ENCODE measurements at regions not wholly inside any gene's neighbourhood (a gene's known extent, or its start where the extent isn't known, plus 50 kb on each side); places are given as distances from the start of the nearest gene placed in this dataset.

DNA sequence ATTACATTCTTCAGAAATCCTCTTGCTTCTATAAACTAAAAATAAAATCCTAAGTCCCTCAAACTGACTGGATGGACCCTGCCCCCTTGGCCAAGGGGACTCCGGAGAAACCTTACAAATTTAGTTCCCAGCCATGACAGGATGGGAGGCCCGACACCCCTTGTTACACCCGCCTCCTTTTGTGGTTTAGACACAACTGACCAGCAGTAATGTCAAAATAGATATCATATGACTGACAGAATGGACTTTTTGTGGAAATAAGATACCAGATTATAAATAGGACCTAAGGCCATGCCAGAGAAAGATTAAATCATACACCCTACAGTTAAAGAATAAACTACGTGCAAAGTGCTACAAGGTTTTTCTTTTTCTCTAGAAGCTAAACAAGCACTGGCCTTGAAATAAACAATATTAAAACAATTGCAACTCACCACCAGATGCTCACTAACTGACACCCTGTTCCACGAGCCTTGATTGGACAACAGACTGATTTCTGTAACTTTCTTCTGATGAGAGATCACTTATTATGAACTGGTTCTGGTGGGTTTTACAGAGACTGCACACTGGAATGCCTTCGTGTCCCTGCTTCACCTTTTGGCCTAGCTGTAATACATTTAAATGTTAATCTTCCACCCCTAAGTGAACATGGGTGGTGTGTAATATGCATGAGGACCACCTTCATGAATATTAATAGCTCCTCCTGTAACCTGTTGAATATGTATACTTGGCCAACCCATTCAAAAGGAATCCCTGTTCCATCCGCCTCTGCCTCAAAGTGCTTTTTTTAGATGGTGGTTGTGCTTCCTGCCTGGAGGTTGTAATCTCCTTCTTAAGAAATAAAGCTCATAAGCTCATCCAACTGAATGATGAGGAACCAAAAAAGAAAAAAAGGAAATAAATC lies 99.6 kb downstream of the ODF2L start:
- no peaks in the 10 kb centered on the region for H3K36me3 ChIP-seq (ENCODE audit: control insufficient read depth in 5 of 5, insufficient read depth in 5 of 5, low read length in 5 of 5)
- no peaks in the 10 kb centered on the region for H3K4me1 ChIP-seq (ENCODE audit: control insufficient read depth in 5 of 5, insufficient read depth in 5 of 5, low read length in 5 of 5)
- H3K9ac ChIP-seq (ENCODE audit: low read length in 5 of 5) = no peak overlapping the region
- H3K27ac ChIP-seq (ENCODE audit: low read depth, low read length) = no peak overlapping the region
- H3K9me3 ChIP-seq (ENCODE audit: control insufficient read depth in 5 of 5, low read length in 5 of 5) = peaks cover 0 to 6% (median 3%) of the 10 kb centered on the region in 5 donors
- no peak overlapping the region for H3K4me3 ChIP-seq (ENCODE audit: low read depth in 1 of 5, low read length in 5 of 5)
- no peaks in the 10 kb centered on the region for H3K27me3 ChIP-seq (ENCODE audit: control insufficient read depth in 5 of 5, insufficient read depth in 4 of 5, low read length in 5 of 5)

DNA sequence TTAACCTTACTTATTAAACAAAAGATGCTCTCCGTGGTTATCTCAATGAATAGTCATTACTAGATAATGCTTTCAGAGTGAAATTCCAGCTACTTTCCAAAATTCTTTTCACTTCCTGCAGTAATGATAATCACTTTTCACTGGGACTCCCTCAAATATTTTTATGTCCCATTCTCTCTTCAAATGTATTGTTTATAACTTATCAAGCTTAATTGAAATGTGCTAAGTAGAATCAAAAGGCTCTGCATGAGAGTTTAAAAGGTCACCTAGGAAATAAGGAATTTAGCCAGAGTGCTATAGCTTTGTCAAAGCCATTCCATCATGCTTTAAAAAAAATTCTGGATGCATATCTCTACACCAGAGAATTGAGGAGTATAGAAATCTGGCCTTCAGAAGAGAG lies 106.4 kb downstream of the ODF2L start:
- Histone ChIP-seq H3K9ac (ENCODE audit: low read length in 5 of 5) (no peak overlapping the region), H3K4me1 (ENCODE audit: control insufficient read depth in 5 of 5, insufficient read depth in 5 of 5, low read length in 5 of 5) (no peaks in the 10 kb centered on the region), H3K4me3 (ENCODE audit: low read depth in 1 of 5, low read length in 5 of 5) (no peak overlapping the region), H3K27ac (ENCODE audit: low read depth, low read length) (no peak overlapping the region), H3K9me3 (ENCODE audit: control insufficient read depth in 5 of 5, low read length in 5 of 5) (peaks cover 0 to 8% (median 3%) of the 10 kb centered on the region in 5 donors), H3K27me3 (ENCODE audit: control insufficient read depth in 5 of 5, insufficient read depth in 4 of 5, low read length in 5 of 5) (no peaks in the 10 kb centered on the region), H3K36me3 (ENCODE audit: control insufficient read depth in 5 of 5, insufficient read depth in 5 of 5, low read length in 5 of 5) (no peaks in the 10 kb centered on the region)

DNA sequence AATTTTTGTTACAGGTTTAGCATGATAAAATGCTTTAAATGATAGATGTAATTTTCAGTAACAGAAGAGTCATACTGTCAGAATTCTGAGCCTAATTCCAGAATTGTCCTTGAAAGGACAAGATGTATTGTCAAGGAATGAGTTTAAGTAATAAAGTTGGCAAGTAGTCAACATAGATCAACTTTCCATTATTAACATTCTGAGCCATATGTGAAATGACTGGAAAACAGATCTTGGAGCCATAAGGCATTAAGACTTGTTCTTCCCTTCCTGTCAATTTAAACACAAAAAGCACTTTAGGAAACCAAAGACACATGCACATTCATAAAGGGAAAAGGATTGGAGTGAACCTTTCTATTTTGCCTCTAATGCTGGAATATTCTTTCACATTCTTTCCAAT lies 107.0 kb downstream of the ODF2L start:
- no peak overlapping the region for H3K27ac ChIP-seq (ENCODE audit: low read depth, low read length)
- peaks cover 0 to 8% (median 3%) of the 10 kb centered on the region in 5 donors for H3K9me3 ChIP-seq (ENCODE audit: control insufficient read depth in 5 of 5, low read length in 5 of 5)
- no peaks in the 10 kb centered on the region for H3K27me3 ChIP-seq (ENCODE audit: control insufficient read depth in 5 of 5, insufficient read depth in 4 of 5, low read length in 5 of 5)
- H3K9ac ChIP-seq (ENCODE audit: low read length in 5 of 5) = no peak overlapping the region
- H3K36me3 ChIP-seq (ENCODE audit: control insufficient read depth in 5 of 5, insufficient read depth in 5 of 5, low read length in 5 of 5) = no peaks in the 10 kb centered on the region
- H3K4me3 ChIP-seq (ENCODE audit: low read depth in 1 of 5, low read length in 5 of 5) = no peak overlapping the region
- H3K4me1 ChIP-seq (ENCODE audit: control insufficient read depth in 5 of 5, insufficient read depth in 5 of 5, low read length in 5 of 5) = no peaks in the 10 kb centered on the region

DNA sequence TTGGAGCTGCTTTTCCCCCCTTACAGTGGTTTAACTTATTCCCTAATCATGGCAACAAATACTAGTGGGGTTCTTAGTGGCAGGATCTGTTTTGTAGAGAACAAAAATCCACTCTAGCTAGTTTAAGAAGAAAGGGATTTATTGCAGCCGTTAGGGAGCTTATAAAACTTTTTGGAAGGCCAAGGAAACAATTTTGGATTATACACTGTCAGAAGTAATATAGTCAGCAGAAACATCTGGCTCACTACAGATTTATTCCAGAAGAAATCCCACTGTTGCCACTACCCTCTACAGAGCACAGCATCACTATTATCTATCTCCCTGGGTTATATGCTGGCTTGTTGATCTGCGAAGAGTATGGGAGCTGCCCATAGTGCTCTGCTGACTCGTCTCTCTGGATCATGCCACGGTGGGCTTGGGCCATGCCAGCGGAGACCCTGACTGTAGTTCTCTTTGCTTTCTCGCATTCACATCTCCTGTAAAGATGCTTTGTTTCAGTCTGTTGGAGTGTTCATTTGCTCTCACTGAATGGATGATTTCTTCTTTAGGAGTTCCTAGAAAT lies 107.5 kb downstream of the ODF2L start:
- Histone ChIP-seq H3K27me3 (ENCODE audit: control insufficient read depth in 5 of 5, insufficient read depth in 4 of 5, low read length in 5 of 5) (no peaks in the 10 kb centered on the region), H3K36me3 (ENCODE audit: control insufficient read depth in 5 of 5, insufficient read depth in 5 of 5, low read length in 5 of 5) (no peaks in the 10 kb centered on the region), H3K27ac (ENCODE audit: low read depth, low read length) (no peak overlapping the region), H3K9me3 (ENCODE audit: control insufficient read depth in 5 of 5, low read length in 5 of 5) (peaks cover 0 to 8% (median 3%) of the 10 kb centered on the region in 5 donors), H3K9ac (ENCODE audit: low read length in 5 of 5) (no peak overlapping the region), H3K4me3 (ENCODE audit: low read depth in 1 of 5, low read length in 5 of 5) (no peak overlapping the region), H3K4me1 (ENCODE audit: control insufficient read depth in 5 of 5, insufficient read depth in 5 of 5, low read length in 5 of 5) (no peaks in the 10 kb centered on the region)

DNA sequence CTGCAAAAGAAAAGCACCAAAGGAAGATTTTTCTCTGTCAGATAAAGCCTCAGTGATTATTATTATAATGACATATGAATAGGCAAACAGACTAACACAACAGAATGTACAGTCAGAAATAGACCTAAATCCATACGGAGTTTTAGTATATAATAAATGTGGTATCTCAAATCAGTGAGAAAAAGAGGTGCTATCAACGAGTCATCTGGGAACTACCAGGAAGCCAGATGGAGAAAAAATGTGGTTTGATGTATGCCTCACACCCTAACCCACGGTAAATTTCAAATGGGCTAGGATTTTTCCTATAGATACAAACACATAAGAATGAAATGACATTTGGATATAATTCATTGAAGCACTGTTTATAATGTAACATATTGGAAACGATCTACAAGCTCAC lies 110.3 kb downstream of the ODF2L start:
- Histone ChIP-seq H3K27me3 (ENCODE audit: control insufficient read depth in 5 of 5, insufficient read depth in 4 of 5, low read length in 5 of 5) (no peaks in the 10 kb centered on the region), H3K4me1 (ENCODE audit: control insufficient read depth in 5 of 5, insufficient read depth in 5 of 5, low read length in 5 of 5) (no peaks in the 10 kb centered on the region), H3K36me3 (ENCODE audit: control insufficient read depth in 5 of 5, insufficient read depth in 5 of 5, low read length in 5 of 5) (no peaks in the 10 kb centered on the region), H3K27ac (ENCODE audit: low read depth, low read length) (no peak overlapping the region), H3K9ac (ENCODE audit: low read length in 5 of 5) (no peak overlapping the region), H3K4me3 (ENCODE audit: low read depth in 1 of 5, low read length in 5 of 5) (no peak overlapping the region), H3K9me3 (ENCODE audit: control insufficient read depth in 5 of 5, low read length in 5 of 5) (peaks cover 0 to 2% (median 0%) of the 10 kb centered on the region in 5 donors)

DNA sequence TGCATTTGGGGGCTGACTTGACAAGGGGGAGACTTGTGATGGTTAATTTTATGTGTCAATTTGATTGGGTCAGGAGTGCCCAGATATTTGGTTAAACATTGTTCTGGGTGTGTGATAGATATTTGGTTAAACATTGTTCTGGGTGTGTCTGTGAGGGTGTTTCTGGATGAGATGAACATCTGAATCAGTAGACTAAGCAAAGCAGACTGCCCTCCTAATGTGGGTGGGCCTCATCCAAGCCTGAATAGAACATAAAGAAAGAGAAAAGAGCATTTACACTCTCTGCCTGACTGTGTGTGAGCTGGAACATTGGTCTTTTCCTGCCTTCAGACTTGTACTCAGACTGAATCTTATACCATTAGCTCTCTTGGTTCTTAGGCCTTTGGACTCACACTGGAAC lies 113.5 kb downstream of the ODF2L start:
- Histone ChIP-seq H3K9ac (ENCODE audit: low read length in 5 of 5) (no peak overlapping the region), H3K4me1 (ENCODE audit: control insufficient read depth in 5 of 5, insufficient read depth in 5 of 5, low read length in 5 of 5) (no peaks in the 10 kb centered on the region), H3K9me3 (ENCODE audit: control insufficient read depth in 5 of 5, low read length in 5 of 5) (peaks cover 0 to 2% (median 0%) of the 10 kb centered on the region in 5 donors), H3K36me3 (ENCODE audit: control insufficient read depth in 5 of 5, insufficient read depth in 5 of 5, low read length in 5 of 5) (no peaks in the 10 kb centered on the region), H3K4me3 (ENCODE audit: low read depth in 1 of 5, low read length in 5 of 5) (no peak overlapping the region), H3K27me3 (ENCODE audit: control insufficient read depth in 5 of 5, insufficient read depth in 4 of 5, low read length in 5 of 5) (no peaks in the 10 kb centered on the region), H3K27ac (ENCODE audit: low read depth, low read length) (no peak overlapping the region)

DNA sequence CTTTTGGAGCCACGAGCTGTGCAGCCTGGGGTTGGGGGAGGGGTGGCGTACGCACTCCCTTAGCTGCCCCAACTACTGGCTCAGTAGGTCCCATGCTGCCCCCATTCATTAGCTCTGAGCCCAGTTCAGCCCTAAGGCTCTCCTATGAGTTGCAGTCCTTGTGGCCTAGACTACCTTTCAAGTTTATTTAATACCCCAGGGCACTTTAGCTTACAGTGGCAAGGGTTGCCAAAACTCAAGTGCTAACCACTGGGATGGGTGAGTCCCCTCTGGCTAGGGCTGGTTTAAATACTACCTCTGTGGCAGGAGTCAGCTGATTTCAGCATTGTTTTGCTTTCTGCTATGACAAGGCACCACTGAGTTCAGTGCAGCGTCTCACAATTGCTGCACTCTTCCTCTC lies 118.2 kb downstream of the ODF2L start:
- Histone ChIP-seq H3K36me3 (ENCODE audit: control insufficient read depth in 5 of 5, insufficient read depth in 5 of 5, low read length in 5 of 5) (peaks cover 0 to 2% (median 0%) of the 10 kb centered on the region in 5 donors), H3K9me3 (ENCODE audit: control insufficient read depth in 5 of 5, low read length in 5 of 5) (no peaks in the 10 kb centered on the region), H3K27ac (ENCODE audit: low read depth, low read length) (no peak overlapping the region), H3K27me3 (ENCODE audit: control insufficient read depth in 5 of 5, insufficient read depth in 4 of 5, low read length in 5 of 5) (no peaks in the 10 kb centered on the region), H3K4me1 (ENCODE audit: control insufficient read depth in 5 of 5, insufficient read depth in 5 of 5, low read length in 5 of 5) (no peaks in the 10 kb centered on the region), H3K4me3 (ENCODE audit: low read depth in 1 of 5, low read length in 5 of 5) (no peak overlapping the region), H3K9ac (ENCODE audit: low read length in 5 of 5) (no peak overlapping the region)

DNA sequence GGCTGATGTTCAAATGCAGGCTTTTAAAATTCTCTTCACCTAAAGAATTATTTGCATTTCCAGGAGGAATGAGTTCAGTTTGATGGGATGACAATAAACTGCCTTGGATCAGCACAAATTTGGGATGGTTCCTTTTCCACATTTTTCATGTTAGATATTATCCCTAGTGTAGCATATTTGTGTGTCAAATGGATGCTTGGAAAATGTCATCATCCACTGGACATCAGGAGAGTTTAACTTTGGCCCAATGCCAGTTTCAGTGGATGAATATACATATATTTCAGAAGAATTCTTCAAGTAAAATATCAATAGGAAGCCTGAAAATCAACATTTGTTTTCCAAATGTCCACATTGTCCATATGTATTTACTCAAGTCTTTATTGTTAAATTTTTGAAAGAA lies 116.5 kb upstream of the COL24A1 start:
- H3K27ac ChIP-seq (ENCODE audit: low read depth, low read length) = no peak overlapping the region
- H3K36me3 ChIP-seq (ENCODE audit: control insufficient read depth in 5 of 5, insufficient read depth in 5 of 5, low read length in 5 of 5) = peaks cover 0 to 2% (median 0%) of the 10 kb centered on the region in 5 donors
- no peak overlapping the region for H3K9ac ChIP-seq (ENCODE audit: low read length in 5 of 5)

DNA sequence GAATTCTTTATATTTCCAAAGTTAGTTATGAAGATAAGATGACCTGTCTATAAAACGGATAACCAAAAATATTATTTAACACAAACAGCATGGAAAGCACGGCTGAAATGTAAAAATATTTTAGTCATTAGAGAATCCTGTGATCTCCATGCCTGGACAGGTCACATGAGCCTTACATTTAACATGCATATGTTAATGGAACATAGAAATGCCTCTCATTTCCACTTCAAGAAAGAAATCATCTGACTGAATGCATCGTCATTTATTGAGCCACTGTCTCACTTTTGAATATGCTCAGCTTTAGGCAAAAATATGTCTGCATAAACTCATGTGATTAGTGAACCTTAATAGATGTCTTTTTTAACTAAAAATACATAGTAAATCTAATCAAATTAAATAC lies 115.5 kb upstream of the COL24A1 start:
- H3K27me3 ChIP-seq (ENCODE audit: control insufficient read depth in 5 of 5, insufficient read depth in 4 of 5, low read length in 5 of 5) = no peaks in the 10 kb centered on the region
- no peak overlapping the region for H3K4me3 ChIP-seq (ENCODE audit: low read depth in 1 of 5, low read length in 5 of 5)
- H3K36me3 ChIP-seq (ENCODE audit: control insufficient read depth in 5 of 5, insufficient read depth in 5 of 5, low read length in 5 of 5) = peaks cover 0 to 2% (median 0%) of the 10 kb centered on the region in 5 donors
- no peak overlapping the region for H3K9ac ChIP-seq (ENCODE audit: low read length in 5 of 5)
- no peak overlapping the region for H3K27ac ChIP-seq (ENCODE audit: low read depth, low read length)
- no peaks in the 10 kb centered on the region for H3K4me1 ChIP-seq (ENCODE audit: control insufficient read depth in 5 of 5, insufficient read depth in 5 of 5, low read length in 5 of 5)
- H3K9me3 ChIP-seq (ENCODE audit: control insufficient read depth in 5 of 5, low read length in 5 of 5) = no peaks in the 10 kb centered on the region

More for the DNA sequence above, 116.5 kb upstream of the COL24A1 start:
- Histone ChIP-seq H3K4me3 (ENCODE audit: low read depth in 1 of 5, low read length in 5 of 5) (no peak overlapping the region), H3K9me3 (ENCODE audit: control insufficient read depth in 5 of 5, low read length in 5 of 5) (no peaks in the 10 kb centered on the region), H3K27me3 (ENCODE audit: control insufficient read depth in 5 of 5, insufficient read depth in 4 of 5, low read length in 5 of 5) (no peaks in the 10 kb centered on the region), H3K4me1 (ENCODE audit: control insufficient read depth in 5 of 5, insufficient read depth in 5 of 5, low read length in 5 of 5) (no peaks in the 10 kb centered on the region)

DNA sequence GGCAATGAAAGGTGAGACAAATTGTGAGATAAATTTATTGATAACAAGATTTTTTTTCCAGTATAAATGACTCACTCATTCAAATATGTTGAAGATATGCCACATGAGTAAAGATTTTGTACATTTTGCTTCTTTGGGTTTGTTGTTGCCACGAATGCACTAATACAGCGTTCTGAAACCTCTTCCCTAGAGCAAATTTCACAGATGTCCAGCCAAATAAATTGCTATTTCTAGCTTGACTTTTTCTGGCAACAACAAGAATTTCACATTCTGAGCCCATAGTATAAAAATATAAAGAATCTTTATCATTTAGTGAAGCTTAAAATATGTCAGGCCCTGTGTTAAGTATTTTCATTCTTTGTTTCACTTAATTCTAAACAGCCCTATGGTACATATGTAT lies 114.5 kb upstream of the COL24A1 start:
- no peak overlapping the region for H3K9ac ChIP-seq (ENCODE audit: low read length in 5 of 5)
- no peak overlapping the region for H3K4me3 ChIP-seq (ENCODE audit: low read depth in 1 of 5, low read length in 5 of 5)
- no peaks in the 10 kb centered on the region for H3K9me3 ChIP-seq (ENCODE audit: control insufficient read depth in 5 of 5, low read length in 5 of 5)
- no peaks in the 10 kb centered on the region for H3K27me3 ChIP-seq (ENCODE audit: control insufficient read depth in 5 of 5, insufficient read depth in 4 of 5, low read length in 5 of 5)
- H3K4me1 ChIP-seq (ENCODE audit: control insufficient read depth in 5 of 5, insufficient read depth in 5 of 5, low read length in 5 of 5) = no peaks in the 10 kb centered on the region
- no peaks in the 10 kb centered on the region for H3K36me3 ChIP-seq (ENCODE audit: control insufficient read depth in 5 of 5, insufficient read depth in 5 of 5, low read length in 5 of 5)
- H3K27ac ChIP-seq (ENCODE audit: low read depth, low read length) = no peak overlapping the region
